GM20431 (cell line): ENCODE measurements at regions not wholly inside any gene's neighbourhood (a gene's known extent, or its start where the extent isn't known, plus 50 kb on each side); places are given as distances from the start of the nearest gene placed in this dataset.
"Not testable (repeated sequence)": the region's sequence is repeated elsewhere in the genome, so short reads cannot be mapped to it uniquely, and the experiment has no call there.

Source experiments
- in situ Hi-C: fragments of 300-500 bp; cut with MseI, MboI; formaldehyde crosslinking; loops from one replicate; pipeline ENCODE4 v1.15.0; 2020; ENCODE audit warnings: low sequenced_read_pairs; ENCODE audit not compliant: unreplicated experiment

DNA sequence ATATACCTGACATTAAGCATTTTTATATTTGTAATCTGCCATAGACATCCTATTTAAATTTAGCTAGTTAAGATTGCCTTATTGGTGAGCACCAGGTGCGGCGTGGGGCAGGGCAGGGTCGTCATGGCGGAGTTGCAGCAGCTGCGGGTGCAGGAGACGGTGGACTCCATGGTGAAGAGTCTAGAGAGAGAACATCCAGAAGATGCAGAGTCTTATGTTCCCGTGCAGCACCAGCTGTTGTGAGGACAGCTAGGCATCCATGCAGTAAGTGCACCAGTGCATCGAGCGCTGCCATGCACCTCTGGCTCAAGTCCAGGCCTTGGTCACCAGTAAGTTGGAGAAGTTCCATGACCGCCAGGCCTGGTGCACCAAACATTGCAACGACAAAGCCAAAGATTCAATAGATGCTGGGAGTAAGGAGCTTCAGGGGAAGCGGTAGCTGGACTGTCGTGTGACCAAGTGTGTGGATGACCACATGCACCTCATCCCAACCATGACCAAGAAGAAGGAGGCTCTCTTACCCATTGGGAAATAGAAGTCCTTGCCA, 586.2 kb downstream of the CD109 start:
- in situ Hi-C loops: no loop called here

DNA sequence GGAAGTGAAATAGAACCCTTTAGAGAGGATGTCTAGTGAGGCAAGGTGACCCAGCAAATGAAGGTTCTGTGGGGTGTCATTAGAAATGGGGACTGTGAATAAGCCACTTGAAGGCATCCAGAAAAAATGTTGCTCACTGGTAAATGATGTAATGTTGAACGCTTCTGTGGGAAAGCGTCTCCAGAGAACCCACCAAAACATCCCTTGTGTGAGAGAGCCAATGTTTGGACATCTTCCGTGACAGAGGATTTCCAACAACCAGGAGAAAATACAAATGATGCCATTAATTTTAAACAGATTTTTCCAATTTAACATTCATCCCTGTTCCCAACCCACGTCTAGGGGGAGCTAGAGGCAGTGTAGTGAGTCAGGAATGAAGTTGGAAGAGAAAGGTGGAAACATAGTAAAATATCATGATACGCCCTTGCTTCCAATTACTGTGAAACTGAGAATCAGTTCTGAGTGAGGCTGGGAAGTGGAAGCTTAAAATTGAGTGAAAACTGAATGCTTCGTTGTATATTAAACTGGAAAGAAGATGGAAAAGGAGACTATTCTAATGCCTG, 584.2 kb downstream of the CD109 start:
- in situ Hi-C loops: no loop called here

DNA sequence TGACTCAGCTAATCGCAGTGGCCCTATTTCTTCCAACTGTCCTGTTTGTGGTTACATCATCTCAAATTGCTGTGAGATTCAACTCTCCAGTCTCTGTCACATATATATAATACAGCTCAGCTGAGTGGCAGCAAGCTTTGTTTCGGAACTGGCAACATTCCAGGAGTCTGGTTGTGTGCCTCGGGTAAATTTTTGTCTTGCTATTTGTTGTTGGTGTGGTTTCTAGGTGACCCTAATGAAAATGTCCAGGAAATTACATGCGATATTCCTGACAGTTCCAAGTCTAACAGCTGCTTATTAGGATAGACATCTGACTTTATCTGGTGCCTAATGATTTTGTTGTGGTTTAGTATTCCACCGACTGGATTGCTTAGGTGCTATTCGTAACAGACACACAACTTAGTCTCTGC, 581.8 kb downstream of the CD109 start:
- in situ Hi-C loops: no loop called here

DNA sequence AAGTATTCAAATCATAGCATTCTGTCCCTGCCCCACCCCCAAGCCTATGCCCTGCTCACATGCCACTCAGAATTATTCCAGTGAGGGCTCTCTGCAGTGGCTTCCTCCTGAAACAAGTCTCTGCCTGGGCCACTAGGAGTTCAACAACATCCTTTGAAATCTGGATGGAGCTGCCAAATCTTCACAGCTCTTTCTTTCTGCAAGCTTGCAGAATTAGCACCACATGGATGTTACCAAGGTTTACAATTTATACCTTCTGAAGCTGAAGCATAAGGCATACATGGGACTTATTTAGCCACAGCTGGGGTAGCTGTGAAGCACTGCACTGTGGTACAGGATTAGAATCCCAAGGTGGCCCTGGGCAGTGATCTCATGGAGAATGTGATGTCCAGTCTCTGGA, 577.5 kb downstream of the CD109 start:
- in situ Hi-C loops: no loop called here

DNA sequence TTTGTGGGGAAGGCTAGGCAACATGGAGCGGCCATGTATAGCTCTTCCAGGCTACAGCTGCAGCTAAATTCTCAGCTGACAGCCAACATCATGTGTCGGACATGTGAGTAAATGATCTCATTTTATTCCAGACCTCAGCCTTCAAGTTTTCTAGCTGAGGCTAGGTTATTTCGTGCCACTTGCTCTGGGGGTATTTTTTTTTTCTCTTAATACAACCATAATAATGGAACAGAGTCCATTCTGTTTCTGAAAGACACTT, 573.5 kb downstream of the CD109 start:
- in situ Hi-C loops: no loop called here

DNA sequence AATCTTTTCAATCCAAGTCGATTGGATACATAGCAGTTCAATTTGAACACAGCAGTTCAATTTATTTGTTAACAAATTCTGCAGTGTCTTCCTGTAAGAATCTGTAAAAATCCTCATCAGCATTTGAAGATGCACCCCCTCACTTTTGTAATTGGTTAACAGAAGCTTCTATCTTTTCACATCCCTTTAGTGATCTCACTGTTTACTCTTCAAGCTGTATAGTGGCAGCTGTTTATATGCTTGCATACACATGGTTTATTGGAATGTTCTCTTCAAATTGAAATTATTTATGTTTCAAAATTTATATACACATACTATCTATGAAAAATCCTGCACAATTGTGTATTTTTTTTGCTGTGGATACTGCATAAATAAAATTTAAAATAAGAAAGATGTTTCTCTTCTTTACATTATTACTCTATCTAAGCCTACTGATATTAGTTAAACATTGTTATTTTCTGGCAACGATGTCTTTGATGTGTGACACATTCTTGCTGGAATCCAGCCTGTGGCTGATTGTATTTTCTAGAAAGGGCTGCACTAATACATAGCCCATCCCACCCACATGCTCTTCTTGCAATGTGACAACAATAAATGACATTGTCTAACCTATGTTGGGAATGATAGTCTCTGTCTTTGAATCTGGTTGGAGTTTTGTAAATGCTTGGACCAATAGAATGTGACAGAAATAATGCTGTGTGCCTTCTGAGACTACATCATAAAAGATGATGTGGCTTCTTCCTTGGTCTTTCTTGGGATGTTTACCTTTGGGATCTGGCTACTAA, 573.0 kb downstream of the CD109 start:
- in situ Hi-C loops: no loop called here

DNA sequence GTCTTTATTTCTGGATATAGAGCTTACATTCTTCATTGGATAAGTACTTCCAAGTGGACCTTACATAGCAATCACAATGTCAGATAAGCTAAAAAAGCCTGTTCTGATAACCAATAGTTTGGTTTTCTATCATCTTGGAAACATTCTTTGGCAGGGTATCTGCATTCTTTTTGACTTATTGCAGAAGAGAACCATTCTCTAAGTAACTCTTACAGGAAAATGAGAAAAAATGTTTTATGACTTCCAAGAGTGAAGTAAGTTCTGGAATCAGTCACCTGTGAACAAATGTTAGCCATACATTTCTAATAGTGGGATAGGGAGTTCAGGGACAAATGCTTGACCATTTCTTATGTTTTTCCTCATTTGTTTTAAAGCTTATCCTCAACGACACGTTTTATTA, 564.0 kb downstream of the CD109 start:
- in situ Hi-C loops: no loop called here

DNA sequence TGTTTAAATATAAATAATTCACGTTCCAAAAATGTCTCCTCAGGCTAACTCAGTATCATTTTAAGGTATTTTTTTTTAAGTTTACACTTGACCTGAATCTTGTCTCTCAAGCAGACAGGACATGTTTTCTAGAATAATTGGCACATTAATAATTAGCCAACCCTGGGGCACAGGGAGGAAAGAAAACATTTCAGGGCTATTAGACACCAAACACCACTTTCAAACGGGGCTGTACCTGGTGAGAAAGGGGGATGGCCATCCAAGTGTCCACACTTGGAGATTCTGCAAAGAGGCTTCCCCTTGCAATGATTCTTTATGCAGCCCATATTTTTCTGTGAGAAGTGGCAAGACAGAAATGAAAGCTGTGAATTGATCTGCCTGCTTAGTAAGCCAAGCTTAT, 560.8 kb downstream of the CD109 start:
- in situ Hi-C loops: no loop called here

DNA sequence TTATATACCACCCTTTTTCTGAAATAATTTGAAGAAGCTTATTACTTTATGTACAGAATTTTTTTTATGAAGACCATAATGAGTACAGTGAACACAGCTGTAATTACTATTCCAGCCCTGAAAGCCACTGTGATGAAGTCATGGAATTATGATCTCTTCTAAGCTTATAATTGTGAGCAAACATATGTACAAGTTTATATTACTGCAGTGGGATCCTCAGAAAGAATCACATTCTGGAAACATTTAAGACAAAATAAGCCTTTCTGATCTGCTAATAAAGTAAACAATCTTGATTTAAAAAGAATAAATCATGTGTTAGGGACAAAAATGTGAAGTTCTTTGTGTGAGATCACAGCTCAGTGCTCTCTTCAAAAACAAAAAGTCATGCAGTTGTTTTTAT, 560.4 kb downstream of the CD109 start:
- in situ Hi-C loops: no loop called here

DNA sequence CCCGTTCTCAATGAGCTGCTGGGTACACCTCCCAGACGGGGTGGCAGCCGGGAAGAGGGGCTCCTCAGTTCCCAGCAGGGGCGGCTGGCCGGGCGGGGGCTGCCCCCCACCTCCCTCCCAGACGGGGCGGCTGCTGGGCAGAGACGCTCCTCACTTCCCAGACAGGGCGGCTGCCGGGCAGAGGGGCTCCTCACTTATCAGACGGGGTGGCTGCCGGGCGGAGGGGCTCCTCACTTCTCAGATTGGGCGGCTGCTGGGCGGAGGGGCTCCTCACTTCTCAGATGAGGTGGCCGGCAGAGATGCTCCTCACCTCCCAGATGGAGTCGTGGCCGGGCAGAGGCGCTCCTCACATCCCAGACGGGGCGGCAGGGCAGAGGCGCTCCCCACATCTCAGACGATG, 559.0 kb downstream of the CD109 start:
- in situ Hi-C loops: not testable (repeated sequence)

DNA sequence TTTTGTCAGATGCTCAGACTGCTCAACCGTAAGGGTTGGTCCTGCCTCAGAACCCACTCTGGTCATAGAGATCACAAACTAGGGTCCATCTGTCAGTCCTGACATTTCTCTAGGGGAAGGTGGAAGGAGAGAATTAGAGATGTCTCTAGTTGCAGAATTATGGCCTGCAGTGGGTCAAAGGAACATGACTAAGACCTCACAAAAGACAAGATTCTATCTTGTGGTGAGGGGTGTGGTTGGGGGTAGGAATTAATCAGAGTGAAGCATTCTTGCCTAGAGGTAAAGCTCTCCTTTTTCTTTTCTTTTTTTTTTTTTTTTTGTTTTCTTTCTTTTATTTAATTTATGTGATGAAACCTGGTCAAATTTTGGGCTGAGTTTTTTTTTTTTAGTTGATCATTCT, 558.1 kb downstream of the CD109 start:
- in situ Hi-C loops: not testable (repeated sequence)

DNA sequence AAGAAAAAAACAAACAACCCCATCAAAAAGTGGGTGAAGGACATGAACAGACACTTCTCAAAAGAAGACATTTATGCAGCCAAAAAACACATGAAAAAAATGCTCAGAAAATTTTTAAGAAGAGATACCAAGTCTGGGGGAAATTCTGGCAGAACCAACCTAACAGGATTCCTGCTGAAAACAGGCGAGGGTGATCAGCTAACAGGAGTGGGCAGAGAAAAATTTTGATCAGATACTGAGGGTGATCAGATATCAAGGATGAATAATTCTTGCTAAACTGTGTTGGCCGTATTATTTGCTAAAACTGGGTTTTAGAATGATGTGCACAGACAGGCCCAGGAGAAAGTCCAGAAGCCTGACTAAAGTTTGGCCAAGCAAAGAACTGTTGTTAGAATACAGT, 557.3 kb downstream of the CD109 start:
- in situ Hi-C loops: no loop called here

DNA sequence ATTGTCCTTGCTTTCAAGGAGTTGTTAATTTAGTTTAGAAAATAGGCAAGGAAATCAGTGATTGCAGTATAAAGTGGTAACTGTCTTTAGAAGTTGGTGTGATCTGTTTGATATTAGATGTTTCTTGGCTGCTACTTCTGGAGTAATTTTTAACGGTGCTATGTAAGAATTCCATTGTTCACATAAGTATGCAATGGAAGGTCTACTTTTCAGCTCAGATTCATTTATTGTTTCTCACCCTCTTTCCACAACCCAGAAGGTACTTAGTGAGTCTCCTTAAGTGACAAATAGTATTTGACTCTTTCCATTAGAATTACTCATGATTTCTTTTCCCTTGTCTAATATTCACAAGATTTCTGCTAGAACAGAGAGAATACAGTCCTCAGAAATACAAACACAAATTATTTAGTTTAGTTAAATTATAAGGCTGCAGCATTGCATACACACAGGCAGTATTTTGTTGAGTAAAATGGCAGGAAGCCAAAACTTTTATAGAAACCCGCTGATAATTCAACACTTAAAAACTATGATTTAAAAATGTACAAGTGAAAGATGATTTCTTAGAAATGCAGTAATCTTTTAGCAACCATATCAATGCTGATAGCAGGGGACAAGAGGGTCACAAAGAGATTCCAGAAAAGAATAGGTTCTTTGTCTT, 554.3 kb downstream of the CD109 start:
- in situ Hi-C loops: no loop called here

DNA sequence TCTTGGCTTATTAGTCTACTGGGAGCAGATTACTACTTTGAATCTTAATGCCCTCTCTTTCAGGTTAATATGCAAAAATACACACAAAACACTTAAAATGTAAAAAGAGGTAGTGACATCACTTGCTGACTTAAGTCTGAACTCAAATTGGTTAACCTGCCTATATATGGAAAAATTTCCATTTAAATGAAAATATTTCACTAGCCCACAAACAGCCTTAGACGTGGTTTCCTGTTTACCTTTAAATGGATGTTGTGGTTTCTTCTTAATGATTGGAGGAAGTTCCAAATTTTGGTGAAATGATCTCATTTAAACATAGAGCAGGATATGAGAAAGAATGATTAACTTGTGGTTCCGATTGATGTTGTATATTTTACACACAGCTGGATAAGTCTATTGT, 553.7 kb downstream of the CD109 start:
- in situ Hi-C loops: no loop called here

DNA sequence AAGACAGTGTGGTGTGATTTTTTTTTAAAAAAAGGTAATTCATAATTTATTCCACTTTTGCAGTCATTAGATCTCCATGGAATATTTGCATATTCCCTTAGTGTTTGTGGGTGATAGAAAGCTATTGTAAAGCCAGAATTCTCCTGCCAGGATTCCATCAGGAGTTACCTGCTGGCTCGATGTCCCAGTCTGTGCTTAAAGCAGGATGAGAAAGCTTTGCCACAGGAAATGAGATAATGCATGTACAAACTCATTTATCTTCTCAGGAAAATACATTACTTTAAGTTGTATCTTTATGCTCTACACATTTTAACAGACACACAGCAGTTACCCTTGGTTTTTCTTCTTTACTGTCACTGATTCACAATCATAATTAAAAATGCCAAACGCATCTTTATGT, 553.0 kb downstream of the CD109 start:
- in situ Hi-C loops: no loop called here

DNA sequence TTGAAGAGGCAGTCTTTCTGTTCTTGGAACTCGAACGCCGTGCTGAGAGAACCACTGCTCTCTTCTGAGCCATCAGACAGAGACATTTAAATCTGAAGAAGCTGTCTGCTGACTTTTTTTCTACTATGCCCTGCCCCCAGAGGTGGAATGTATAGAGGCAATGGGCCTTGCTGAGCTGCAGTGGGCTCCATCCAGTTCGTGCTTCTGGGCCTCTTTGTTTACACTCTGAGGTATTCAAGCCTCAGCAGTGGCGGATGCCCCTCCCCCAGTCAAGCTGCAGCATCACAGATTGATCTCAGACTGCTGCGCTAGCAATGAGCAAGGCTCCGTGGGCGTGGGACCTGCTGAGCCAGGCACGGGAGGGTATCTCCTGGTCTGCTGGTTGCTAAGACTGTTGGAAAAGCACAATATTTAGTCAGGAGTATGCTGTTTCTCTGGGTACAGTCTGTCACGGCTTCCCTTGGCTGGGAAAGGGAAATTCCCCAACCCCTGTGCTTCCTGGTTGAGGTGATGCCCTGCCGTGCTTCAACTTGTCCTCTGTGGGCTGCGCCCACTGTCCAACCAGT, 526.8 kb downstream of the CD109 start:
- in situ Hi-C loops: no loop called here

DNA sequence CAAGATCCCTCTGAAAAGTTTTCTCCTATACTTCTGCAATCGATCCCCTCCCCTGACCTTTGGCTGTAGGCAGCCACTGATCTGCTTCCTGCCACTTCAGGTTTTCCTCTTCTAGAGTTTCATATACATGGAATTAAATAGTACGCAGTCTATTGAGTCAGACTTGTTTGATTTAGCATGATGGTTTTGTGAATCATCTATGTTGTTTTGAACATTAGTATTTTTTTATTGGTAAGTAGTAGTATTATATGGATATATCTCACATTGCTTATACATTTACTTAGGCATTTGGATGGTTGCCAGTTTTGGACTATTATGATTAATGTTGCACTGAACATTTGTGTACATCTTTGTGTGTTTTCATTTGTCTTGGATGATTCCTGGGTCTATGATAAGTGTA, 518.0 kb downstream of the CD109 start:
- in situ Hi-C loops: no loop called here

DNA sequence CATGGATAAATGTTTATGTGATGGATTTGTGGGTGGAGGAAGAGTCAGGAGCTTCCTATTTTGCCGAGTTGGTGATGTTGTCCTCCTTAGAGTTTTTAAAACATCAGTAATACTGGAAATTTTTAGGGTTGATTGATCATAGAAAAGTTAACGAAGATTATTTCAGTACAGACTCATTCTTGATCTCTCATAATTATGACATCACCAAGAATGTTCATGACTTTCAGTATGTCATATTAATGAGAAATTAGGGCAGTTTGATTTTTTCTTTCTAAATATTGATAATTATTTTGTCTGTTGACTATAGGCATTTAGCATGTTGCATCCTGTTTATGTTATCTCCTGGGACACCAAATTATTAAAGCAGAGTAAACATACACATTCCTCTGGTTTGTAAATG, 512.2 kb downstream of the CD109 start:
- in situ Hi-C loops: no loop called here

DNA sequence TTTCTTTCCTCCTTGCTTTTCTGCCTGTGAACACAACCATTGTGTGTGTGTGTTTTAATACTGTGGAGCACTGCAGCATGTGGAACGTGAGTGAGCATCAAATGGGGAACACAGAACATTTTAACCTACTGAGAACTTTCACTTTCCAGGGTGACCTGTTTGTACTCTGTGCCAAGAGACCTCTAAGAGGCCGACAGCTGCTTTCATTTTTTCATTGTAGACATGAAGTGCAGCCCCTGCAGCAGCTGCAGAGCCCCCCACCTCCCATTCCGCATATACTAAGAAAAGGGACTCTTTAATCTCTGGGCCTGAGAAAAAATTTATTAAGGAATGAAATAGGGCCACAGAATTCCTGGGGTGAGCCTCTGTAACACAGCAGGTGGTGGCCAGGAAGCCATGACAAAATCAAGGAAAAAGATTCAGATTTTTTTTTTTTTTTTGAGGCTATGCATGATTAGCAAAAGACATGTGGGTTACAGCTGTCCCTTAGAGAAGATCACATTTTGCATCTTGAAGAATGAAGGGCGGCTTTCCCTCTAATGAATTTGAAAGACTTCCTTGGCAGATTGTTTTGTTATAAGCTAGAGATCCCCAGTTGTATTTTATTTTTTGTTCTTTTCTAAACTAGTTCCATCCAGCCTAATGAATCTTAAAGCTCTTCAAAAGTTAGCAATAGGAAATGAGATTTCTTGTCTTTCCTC, 503.4 kb downstream of the CD109 start:
- in situ Hi-C loops: no loop called here

DNA sequence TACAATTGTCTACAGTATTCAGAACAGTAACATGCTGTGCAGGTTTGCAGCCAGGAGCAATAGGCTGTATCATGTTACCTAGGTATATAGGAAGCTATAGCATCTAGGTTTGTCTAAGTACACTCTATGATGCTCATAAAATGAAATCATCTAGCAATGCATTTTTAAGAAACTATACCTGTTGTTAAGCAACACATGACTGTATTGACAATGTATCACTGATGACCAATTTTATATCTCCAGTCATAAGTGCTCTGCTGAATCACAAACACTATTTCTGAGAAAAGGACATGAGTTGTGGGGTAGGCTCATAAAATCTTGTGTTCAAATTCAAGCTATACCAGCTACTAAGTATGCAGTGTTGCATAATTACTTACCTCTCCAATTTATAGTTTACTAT, 501.3 kb downstream of the CD109 start:
- in situ Hi-C loops: no loop called here

DNA sequence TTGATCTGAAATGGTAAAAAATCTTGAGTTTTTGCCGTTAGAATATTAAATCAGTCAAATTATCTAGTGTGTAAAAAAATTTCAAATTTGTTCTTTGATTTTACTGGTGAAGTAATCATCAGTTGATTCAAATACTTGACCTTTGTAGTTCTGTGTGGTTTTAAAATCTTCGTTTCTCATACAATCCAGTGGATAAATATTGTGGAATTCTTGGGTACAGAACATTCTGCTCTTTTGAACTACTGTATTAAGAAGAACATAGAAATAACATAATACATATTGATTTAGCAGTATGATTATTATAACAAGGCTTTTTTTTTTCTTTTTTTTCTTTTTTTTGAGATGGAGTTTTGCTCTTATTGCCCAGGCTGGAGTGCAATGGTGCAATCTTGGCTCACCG, 491.8 kb downstream of the CD109 start:
- in situ Hi-C loops: no loop called here
